Body of pancreas (tissue), 4 donors: ENCODE measurements at regions not wholly inside any gene's neighbourhood (a gene's known extent, or its start where the extent isn't known, plus 50 kb on each side); places are given as distances from the start of the nearest gene placed in this dataset.

Experiments
- ATAC-seq: fragments of 150-250 bp; one replicate; pipeline ENCODE4 v1.9.1; 2016
- DNase-seq, 4 donors: peaks; one replicate each; pipeline ENCODE4 v3.0.0-alpha.2; 2019
- H3K27ac ChIP-seq, 4 donors: fragments of 200-600 bp; sonication (generic); 1 replicate in 3 of 4; 2 replicates in 1 of 4; pipeline versions ENCODE4 v1.5.1 to v1.6.1; 2016 to 2019; ENCODE audit warnings: mild to moderate bottlenecking in 1 of 4, mixed read lengths in 1 of 4, moderate library complexity in 1 of 4
- H3K27me3 ChIP-seq, 2 donors: fragments of 200-600 bp; sonication (generic); one replicate each; pipeline ENCODE4 v1.6.0; 2016; ENCODE audit warnings: mild to moderate bottlenecking in 1 of 2
- H3K36me3 ChIP-seq, 2 donors: fragments of 200-600 bp; sonication (generic); replicated peaks in 1 of 2; 2 replicates each; pipeline ENCODE4 v1.5.1; 2016; ENCODE audit warnings: low read depth in 2 of 2; ENCODE audit not compliant: insufficient read depth in 1 of 2
- H3K4me1 ChIP-seq: fragments of 200-600 bp; sonication (generic); one replicate; pipeline ENCODE4 v1.6.0; 2016
- H3K4me3 ChIP-seq, 2 donors: fragments of 200-600 bp; sonication (generic); 1 replicate in 1 of 2; 2 replicates in 1 of 2; pipeline ENCODE4 v1.5.1; 2016 to 2019
- H3K9me3 ChIP-seq, 3 donors: fragments of 200-600 bp; sonication (generic); 1 replicate in 2 of 3; 2 replicates in 1 of 3; pipeline ENCODE4 v1.5.1; 2016
- POLR2A ChIP-seq, 3 donors: fragments of 450-650 bp; IDR thresholded peaks; one replicate each; pipeline ENCODE4 v1.6.1; 2016; ENCODE audit warnings: antibody characterized with exemption in 3 of 3, mild to moderate bottlenecking in 2 of 3
- WGBS, 2 donors: methylation state at CpG; one replicate each; pipeline ENCODE4 v1.1.5; 2017; 5-methylcytosine and 5-hydroxymethylcytosine counted together
- intact Hi-C: fragments of 100-400 bp; cut with DNase I; formaldehyde crosslinking; loops from one replicate; pipeline ENCODE4 v1.15.1; 2023
- TF ChIP-seq, protein P1 (sequence below), 7 experiments: fragments of 450-650 bp in 4 of 7; fragments of 200-600 bp in 3 of 7; sonication (generic) in 3 of 7; IDR thresholded peaks; one replicate each; pipeline ENCODE4 v1.5.1; 2016 to 2019; ENCODE audit warnings: antibody characterized with exemption in 7 of 7

DNA sequence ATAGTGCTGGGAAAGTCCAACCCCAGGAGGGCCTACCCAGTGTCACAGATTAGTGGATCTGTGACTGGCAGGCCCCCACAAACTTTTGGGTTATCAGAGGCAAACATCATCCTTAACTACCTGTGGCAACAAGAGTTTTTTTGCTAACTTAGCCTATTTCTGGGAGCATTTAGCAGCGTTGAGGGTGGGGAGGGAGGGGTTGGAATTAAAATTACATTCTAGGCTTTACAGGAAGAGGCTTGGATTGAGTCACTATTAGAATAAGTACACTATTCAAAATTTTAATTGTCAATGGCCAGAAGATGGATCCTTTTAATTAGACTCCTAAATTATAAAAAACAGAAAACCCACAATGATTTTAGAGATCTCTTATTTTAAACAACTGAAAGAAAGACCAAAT lies 267.9 kb upstream of the NPSR1 start:
- DNase-seq (no peak), ATAC-seq (no peak)
- no peaks in the 10 kb centered on the region for H3K27me3 ChIP-seq
- TF ChIP-seq POLR2A (IDR thresholded peaks at IDR 0.05), result no peak
- H3K4me1 ChIP-seq, result no peaks in the 10 kb centered on the region
- H3K36me3 ChIP-seq, result no peaks in the 10 kb centered on the region
- H3K27ac ChIP-seq, result no peak overlapping the region
- WGBS, 2 donors, result 57 to 69% methylated on average over 1 of the region's 1 CpG
- no peak overlapping the region for H3K4me3 ChIP-seq
- intact Hi-C loops, result no loop called here
- no peaks in the 10 kb centered on the region for H3K9me3 ChIP-seq

DNA sequence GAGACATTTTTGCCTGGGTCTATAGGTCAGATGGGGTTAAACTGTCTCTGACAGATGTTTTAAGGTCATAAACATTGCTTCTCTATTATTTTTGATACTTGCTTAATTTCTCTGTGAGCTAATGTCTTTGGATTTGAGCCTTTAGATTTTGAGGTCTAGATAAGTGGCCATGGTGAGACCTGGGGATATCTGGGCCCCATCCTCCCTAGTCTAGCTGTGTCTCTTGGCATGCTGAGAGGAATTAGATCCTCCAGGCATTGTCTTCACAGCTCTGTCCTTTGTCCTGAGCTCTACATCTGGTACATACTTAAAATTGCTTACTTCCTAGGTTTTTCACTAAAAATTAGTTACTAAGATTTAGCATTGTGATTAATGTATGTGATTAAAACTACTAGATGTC lies 265.0 kb upstream of the NPSR1 start:
- TF ChIP-seq POLR2A (IDR thresholded peaks at IDR 0.05), result no peak
- TF ChIP-seq, protein P1, sequence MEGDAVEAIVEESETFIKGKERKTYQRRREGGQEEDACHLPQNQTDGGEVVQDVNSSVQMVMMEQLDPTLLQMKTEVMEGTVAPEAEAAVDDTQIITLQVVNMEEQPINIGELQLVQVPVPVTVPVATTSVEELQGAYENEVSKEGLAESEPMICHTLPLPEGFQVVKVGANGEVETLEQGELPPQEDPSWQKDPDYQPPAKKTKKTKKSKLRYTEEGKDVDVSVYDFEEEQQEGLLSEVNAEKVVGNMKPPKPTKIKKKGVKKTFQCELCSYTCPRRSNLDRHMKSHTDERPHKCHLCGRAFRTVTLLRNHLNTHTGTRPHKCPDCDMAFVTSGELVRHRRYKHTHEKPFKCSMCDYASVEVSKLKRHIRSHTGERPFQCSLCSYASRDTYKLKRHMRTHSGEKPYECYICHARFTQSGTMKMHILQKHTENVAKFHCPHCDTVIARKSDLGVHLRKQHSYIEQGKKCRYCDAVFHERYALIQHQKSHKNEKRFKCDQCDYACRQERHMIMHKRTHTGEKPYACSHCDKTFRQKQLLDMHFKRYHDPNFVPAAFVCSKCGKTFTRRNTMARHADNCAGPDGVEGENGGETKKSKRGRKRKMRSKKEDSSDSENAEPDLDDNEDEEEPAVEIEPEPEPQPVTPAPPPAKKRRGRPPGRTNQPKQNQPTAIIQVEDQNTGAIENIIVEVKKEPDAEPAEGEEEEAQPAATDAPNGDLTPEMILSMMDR (IDR thresholded peaks at IDR 0.05), result no peak
- intact Hi-C loops, result no loop called here
- H3K4me1 ChIP-seq, result no peaks in the 10 kb centered on the region
- DNase-seq (no peak), ATAC-seq (no peak)
- H3K9me3 ChIP-seq, result no peaks in the 10 kb centered on the region
- no peaks in the 10 kb centered on the region for H3K27me3 ChIP-seq
- H3K36me3 ChIP-seq, result no peaks in the 10 kb centered on the region
- H3K27ac ChIP-seq, result no peak overlapping the region
- no peak overlapping the region for H3K4me3 ChIP-seq

- Histone ChIP-seq H3K27me3 (no peaks in the 10 kb centered on the region), H3K4me1 (no peaks in the 10 kb centered on the region), H3K27ac (no peak overlapping the region), H3K9me3 (no peaks in the 10 kb centered on the region), H3K4me3 (no peak overlapping the region), H3K36me3 (no peaks in the 10 kb centered on the region)
- DNase-seq (no peak), ATAC-seq (no peak)
- TF ChIP-seq, protein P1 (IDR thresholded peaks at IDR 0.05), result no peak
- no peak for TF ChIP-seq POLR2A (IDR thresholded peaks at IDR 0.05)
- WGBS, 2 donors, result 60 to 65% methylated on average over 2 of the region's 2 CpGs
- intact Hi-C loops, result no loop called here
These were observed 261.5 kb upstream of the NPSR1 start for GRCh38 chr7:34396437-34397064.

DNA sequence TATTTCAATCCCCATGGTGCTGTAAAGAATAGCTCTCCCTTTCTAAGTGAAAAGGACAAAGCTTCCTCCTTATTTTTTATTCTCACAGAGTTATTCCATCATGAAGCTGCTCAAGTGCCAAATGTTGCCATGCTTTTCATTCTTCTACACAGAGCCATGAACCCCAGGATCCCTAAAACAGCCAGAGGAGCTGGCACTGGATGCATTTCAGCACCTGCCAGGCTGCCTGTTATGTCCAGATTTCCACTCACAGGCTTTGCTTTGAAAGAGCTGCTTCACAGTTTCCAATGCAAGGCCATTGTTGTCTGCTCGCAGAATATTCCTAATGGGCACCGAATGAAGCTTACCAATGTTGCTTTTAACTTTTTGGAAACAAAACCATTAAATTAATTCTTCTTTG lies 256.2 kb upstream of the NPSR1 start:
- no peak for TF ChIP-seq POLR2A (IDR thresholded peaks at IDR 0.05)
- TF ChIP-seq, protein P1 (IDR thresholded peaks at IDR 0.05), result no peak
- Histone ChIP-seq H3K36me3 (no peaks in the 10 kb centered on the region), H3K4me3 (no peak overlapping the region), H3K27me3 (no peaks in the 10 kb centered on the region), H3K4me1 (no peaks in the 10 kb centered on the region), H3K9me3 (no peaks in the 10 kb centered on the region), H3K27ac (no peak overlapping the region)
- no peak for ATAC-seq
- intact Hi-C loops, result no loop called here
- no peak for DNase-seq
- WGBS, 2 donors, result 69 to 72% methylated on average over 2 of the region's 2 CpGs

- H3K4me3 ChIP-seq, result no peak overlapping the region
- TF ChIP-seq, protein P1 (IDR thresholded peaks at IDR 0.05), result no peak
- TF ChIP-seq POLR2A (IDR thresholded peaks at IDR 0.05), result no peak
- no peaks in the 10 kb centered on the region for H3K4me1 ChIP-seq
- intact Hi-C loops, result no loop called here
- DNase-seq (no peak), ATAC-seq (no peak)
- H3K9me3 ChIP-seq, result no peaks in the 10 kb centered on the region
- no peak overlapping the region for H3K27ac ChIP-seq
- WGBS, 2 donors, result 70 to 73% methylated on average over 5 of the region's 5 CpGs
- no peaks in the 10 kb centered on the region for H3K36me3 ChIP-seq
- no peaks in the 10 kb centered on the region for H3K27me3 ChIP-seq
These were observed 251.0 kb upstream of the NPSR1 start for GRCh38 chr7:34406848-34407530.
